Hepatocyte (in vitro differentiated cells): ENCODE measurements at regions not wholly inside any gene's neighbourhood (a gene's known extent, or its start where the extent isn't known, plus 50 kb on each side); places are given as distances from the start of the nearest gene placed in this dataset. TPM values are rescaled to one million over a fixed set of nuclear protein-coding genes. Genes with fewer than 3 reads are reported as not detected.
"Not testable (repeated sequence)": the region's sequence is repeated elsewhere in the genome, so short reads cannot be mapped to it uniquely, and the experiment has no call there.

Source experiments
- DNase-seq: peaks from one replicate; pipeline ENCODE4 v3.0.0-alpha.2; 2016; ENCODE audit warnings: low spot score
- H2AFZ ChIP-seq: fragments of 200-600 bp; sonication (generic); 2 replicates; pipeline ENCODE4 v1.6.0; 2016; ENCODE audit warnings: antibody characterized with exemption, mild to moderate bottlenecking
- H3K27ac ChIP-seq: fragments of 200-600 bp; sonication (generic); 2 replicates; pipeline ENCODE4 v1.5.1; 2016; ENCODE audit warnings: mild to moderate bottlenecking
- H3K27me3 ChIP-seq: fragments of 200-600 bp; sonication (generic); 2 replicates; pipeline ENCODE4 v1.6.1; 2016
- H3K36me3 ChIP-seq: fragments of 200-600 bp; sonication (generic); replicated peaks from 2 replicates; pipeline ENCODE4 v1.5.1; 2016; ENCODE audit warnings: low read depth; ENCODE audit not compliant: insufficient read depth
- H3K4me1 ChIP-seq: fragments of 200-600 bp; sonication (generic); 2 replicates; pipeline ENCODE4 v1.5.1; 2016; ENCODE audit warnings: mild to moderate bottlenecking, moderate library complexity; ENCODE audit not compliant: insufficient read depth
- H3K4me2 ChIP-seq: fragments of 200-600 bp; sonication (generic); 2 replicates; pipeline ENCODE4 v1.6.0; 2016
- H3K4me3 ChIP-seq: fragments of 200-600 bp; sonication (generic); 2 replicates; pipeline ENCODE4 v1.5.1; 2016; ENCODE audit warnings: mild to moderate bottlenecking
- H3K79me2 ChIP-seq: fragments of 200-600 bp; sonication (generic); 2 replicates; pipeline ENCODE4 v1.6.0; 2017; ENCODE audit warnings: mild to moderate bottlenecking
- H3K9me2 ChIP-seq: fragments of 200-600 bp; sonication (generic); replicated peaks from 2 replicates; pipeline ENCODE4 v1.6.0; 2017; ENCODE audit warnings: mild to moderate bottlenecking; ENCODE audit not compliant: insufficient read depth
- H3K9me3 ChIP-seq: fragments of 200-600 bp; sonication (generic); 2 replicates; pipeline ENCODE4 v1.5.1; 2016; ENCODE audit warnings: low read depth, mild to moderate bottlenecking
- H4K20me1 ChIP-seq: fragments of 200-600 bp; sonication (generic); 2 replicates; pipeline ENCODE4 v1.6.0; 2016; ENCODE audit warnings: mild to moderate bottlenecking; ENCODE audit not compliant: insufficient read depth, poor library complexity, severe bottlenecking
- WGBS: methylation state at CpG from one replicate; pipeline ENCODE4 v1.1.6; 2016; ENCODE audit warnings: low lambda C conversion rate; ENCODE audit errors: missing lambda C conversion rate; 5-methylcytosine and 5-hydroxymethylcytosine counted together
- small RNA-seq: library from RNA; depleted of rRNA; stranded (forward); fragments of <200 nt; gene quantifications from one replicate; pipeline ENCODE3, GENCODE V24; 2014

GRCh38 chr18:15315301-15315700, 567.3 kb downstream of the ANKRD30B start:
- not testable (repeated sequence) for H3K79me2 ChIP-seq, H2AFZ ChIP-seq, H4K20me1 ChIP-seq, H3K4me3 ChIP-seq, H3K9me2 ChIP-seq, H3K36me3 ChIP-seq, H3K9me3 ChIP-seq, H3K4me1 ChIP-seq, H3K27ac ChIP-seq, H3K4me2 ChIP-seq, DNase-seq, H3K27me3 ChIP-seq
- 51% methylated on average over 3 of the region's 3 CpGs for WGBS

- not testable (repeated sequence) for H3K27me3 ChIP-seq, H3K4me1 ChIP-seq, H3K4me2 ChIP-seq, H3K4me3 ChIP-seq, H4K20me1 ChIP-seq, H3K9me2 ChIP-seq, H2AFZ ChIP-seq, H3K9me3 ChIP-seq, H3K27ac ChIP-seq, H3K36me3 ChIP-seq, H3K79me2 ChIP-seq, DNase-seq
These were observed 570.7 kb downstream of the ANKRD30B start for GRCh38 chr18:15318655-15319054.

GRCh38 chr18:15329713-15330112, 581.7 kb downstream of the ANKRD30B start:
- H3K4me1 ChIP-seq, H2AFZ ChIP-seq, H3K27ac ChIP-seq, H4K20me1 ChIP-seq, H3K9me3 ChIP-seq, H3K36me3 ChIP-seq, H3K4me2 ChIP-seq, H3K27me3 ChIP-seq, H3K79me2 ChIP-seq, H3K4me3 ChIP-seq, DNase-seq, H3K9me2 ChIP-seq: not testable (repeated sequence)
- whole genome bisulfite sequencing: 77% methylated on average over 7 of the region's 13 CpGs

GRCh38 chr18:15330149-15330548, 582.2 kb downstream of the ANKRD30B start:
- H2AFZ ChIP-seq, H3K79me2 ChIP-seq, H3K27ac ChIP-seq, H3K9me2 ChIP-seq, H3K4me2 ChIP-seq, H3K9me3 ChIP-seq, H3K36me3 ChIP-seq, H3K4me3 ChIP-seq, DNase-seq, H3K4me1 ChIP-seq, H3K27me3 ChIP-seq, H4K20me1 ChIP-seq: not testable (repeated sequence)
- 80% methylated on average over 13 of the region's 20 CpGs for WGBS

- H3K4me1 ChIP-seq, H3K27ac ChIP-seq, DNase-seq, H3K79me2 ChIP-seq, H3K4me3 ChIP-seq, H3K9me2 ChIP-seq, H3K27me3 ChIP-seq, H3K36me3 ChIP-seq, H4K20me1 ChIP-seq, H3K9me3 ChIP-seq, H2AFZ ChIP-seq, H3K4me2 ChIP-seq: not testable (repeated sequence)
- 90% methylated on average over 21 of the region's 23 CpGs for WGBS
These were observed 582.6 kb downstream of the ANKRD30B start for GRCh38 chr18:15330600-15330999.

GRCh38 chr18:15375671-15376070, 627.7 kb downstream of the ANKRD30B start:
- H3K27ac ChIP-seq, H4K20me1 ChIP-seq, DNase-seq, H3K27me3 ChIP-seq, H3K4me3 ChIP-seq, H3K4me1 ChIP-seq, H3K9me2 ChIP-seq, H2AFZ ChIP-seq, H3K79me2 ChIP-seq, H3K9me3 ChIP-seq, H3K4me2 ChIP-seq, H3K36me3 ChIP-seq: not testable (repeated sequence)
- WGBS: 77% methylated on average over 4 of the region's 4 CpGs

- peaks cover 37% of the 10 kb centered on the region for H3K9me3 ChIP-seq
- H3K4me3 ChIP-seq, H3K9me2 ChIP-seq, H3K4me2 ChIP-seq, H3K79me2 ChIP-seq, H3K27me3 ChIP-seq, H3K4me1 ChIP-seq, H3K27ac ChIP-seq, H3K36me3 ChIP-seq, H2AFZ ChIP-seq, H4K20me1 ChIP-seq: not testable (repeated sequence)
- 43% methylated on average over 4 of the region's 4 CpGs for WGBS
- DNase-seq: peak; percentile 5
These were observed 659.9 kb downstream of the ANKRD30B start for GRCh38 chr18:15407874-15408273.

Small RNA genes in the stretch of these regions (small RNA-seq; reads per million reads assigned to genes)
- not detected for gene RNU6-721P
